Inflammatory macrophage (primary cell): ENCODE measurements at regions not wholly inside any gene's neighbourhood (a gene's known extent, or its start where the extent isn't known, plus 50 kb on each side); places are given as distances from the start of the nearest gene placed in this dataset.
"Not testable (repeated sequence)": the region's sequence is repeated elsewhere in the genome, so short reads cannot be mapped to it uniquely, and the experiment has no call there.

Experiments
- DNase-seq, 2 donors: peaks; one replicate each; pipeline ENCODE4 v3.0.0-alpha.2; 2020 to 2022

DNA sequence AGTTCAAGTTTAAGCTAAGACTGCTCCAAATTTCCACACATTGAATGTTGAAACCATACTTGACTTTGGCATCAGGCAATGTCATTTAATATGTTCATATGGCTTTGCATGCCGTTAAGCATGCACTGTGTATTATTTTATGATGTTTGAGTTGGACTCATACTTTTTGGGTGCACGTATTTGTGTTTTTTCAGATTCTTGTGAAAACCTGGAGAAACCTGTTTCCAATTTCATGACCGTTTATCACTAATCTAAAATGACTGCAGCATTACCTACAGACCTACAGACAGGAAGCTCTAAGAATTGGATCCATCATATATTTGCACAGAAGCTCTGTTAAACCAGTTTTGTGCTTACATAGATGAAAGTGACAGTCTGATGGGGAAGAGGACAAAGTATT is 1093.0 kb upstream of the INTU start:
- DNase-seq = no peak

DNA sequence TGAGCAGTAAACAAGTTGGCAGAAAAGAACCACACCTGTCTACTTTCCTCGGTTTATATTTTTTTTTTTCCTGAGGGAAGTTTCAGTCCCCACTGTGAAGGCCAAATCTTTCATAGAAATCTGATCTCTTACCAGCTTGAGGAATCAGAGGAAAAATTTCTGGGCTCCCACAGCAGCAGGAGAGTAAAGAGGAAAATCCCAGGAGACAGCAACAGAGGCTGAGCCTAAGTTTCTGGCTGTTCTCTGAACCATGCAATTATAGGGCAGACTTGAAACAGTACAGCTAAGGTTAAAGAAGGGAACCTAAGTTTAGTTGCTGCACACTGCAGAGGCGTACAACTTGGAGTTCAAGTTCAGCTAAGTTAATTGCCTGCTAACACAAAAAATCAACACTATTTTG is 1090.9 kb upstream of the INTU start:
- DNase-seq = no peak

DNA sequence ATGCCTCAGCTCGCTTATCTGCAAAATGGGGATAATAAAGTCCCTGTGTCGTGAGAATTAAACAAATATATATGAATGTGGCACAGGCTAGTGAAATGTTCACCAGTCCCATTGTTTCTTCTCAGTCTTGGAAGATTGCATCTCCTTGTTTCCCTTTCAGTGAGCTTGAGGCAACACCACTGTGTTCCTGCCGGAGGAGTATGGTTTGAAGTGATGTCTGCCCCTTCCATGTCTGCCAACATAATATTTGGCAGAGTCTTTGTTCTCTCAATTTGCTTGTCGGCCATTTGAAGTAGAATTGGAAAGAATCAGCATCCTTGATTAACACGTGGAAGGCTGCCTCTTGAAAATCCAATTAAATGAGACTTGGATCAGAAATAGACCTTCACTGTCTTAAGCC is 1088.5 kb upstream of the INTU start:
- DNase-seq = no peak

DNA sequence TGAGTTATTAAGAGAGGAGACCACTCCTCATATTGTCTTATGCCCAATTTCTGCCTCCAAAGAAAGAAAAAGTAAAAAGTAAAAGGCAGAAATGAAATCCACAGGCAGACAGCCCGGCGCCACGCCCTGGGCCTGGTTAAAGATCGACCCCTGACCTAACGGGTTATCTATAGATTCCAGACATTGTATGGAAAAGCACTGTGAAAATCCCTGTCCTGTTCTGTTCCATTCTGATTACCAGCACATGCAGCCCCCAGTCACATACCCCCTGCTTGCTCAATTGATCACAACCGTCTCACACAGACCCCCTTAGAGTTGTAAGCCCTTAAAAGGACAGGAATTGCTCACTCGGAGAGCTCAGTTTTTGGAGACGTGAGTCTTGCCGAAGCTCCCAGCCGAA is 1086.6 kb upstream of the INTU start:
- DNase-seq = not testable (repeated sequence)

DNA sequence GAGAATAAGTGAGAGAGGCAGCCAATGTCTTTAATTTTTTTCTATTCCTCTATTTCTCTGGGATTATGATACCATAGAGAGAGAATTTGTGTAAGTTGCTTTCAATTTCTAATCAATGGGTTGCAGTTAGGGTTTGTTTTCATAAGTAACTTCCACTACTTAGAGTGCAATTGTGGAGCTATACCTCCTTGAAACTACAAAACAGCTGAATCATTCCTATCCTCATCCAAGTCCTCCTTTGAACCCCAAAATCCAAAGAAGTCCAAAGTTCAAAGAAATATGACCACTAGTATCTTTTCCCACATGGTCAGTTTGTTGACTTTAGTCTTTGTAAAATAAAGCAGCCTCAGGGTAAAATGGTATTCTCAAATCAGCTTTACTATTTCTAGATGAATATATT is 1085.4 kb upstream of the INTU start:
- no peak for DNase-seq

DNA sequence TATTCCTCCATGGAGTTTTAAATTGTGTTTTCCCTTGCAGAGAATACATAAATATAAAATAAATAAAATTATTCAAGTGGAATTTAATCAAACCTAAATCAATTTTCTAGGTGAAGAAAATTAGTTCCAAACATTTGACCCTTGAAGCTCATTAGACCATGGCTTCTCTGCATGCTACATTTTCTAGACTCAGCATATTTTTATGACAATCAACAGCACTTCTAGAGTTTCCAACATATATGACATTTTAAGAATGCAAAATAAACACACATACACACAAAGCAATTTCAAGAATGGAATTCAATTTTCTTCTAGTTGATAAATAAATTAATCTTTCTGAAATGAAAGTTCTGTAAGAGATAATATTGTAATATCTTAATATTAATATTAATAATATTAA is 1083.9 kb upstream of the INTU start:
- DNase-seq = no peak

DNA sequence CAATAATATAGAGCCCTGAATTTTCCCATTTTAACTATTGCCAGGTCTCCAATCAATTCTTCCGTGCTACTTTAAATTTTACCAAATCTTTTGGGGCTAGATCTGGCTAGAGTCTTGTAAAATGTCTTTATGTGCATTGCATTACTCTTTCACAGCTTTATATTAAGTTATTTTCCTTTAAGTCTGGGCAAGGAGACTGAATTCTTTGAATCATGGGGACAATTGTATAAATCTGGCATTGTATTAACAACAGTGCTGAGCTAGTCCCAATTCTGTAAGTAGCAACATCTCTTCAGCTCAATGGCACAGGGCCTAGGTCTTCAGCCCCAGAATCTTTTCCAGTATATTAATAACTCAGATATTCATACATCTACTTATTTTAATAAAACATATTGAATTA is 1080.4 kb upstream of the INTU start:
- no peak for DNase-seq

DNA sequence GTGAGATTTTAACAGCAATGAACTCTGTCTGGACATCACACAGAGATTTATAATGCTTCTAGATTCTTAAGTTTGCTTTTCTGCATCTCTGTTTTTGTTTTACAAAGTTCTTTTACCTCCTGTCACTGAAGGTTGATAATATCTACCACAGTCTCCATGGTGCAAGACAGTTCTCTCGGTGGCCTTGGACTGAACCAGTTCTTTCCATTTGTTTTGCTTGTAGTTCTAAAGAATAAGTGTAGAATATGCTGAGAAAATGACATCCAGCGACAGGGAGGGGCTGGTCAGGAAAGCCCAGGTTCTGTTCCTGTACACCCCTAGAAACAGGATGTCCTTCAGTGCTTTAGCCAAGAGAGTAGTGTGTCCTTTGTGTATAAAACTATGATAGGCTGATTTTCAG is 1079.5 kb upstream of the INTU start:
- DNase-seq = no peak

DNA sequence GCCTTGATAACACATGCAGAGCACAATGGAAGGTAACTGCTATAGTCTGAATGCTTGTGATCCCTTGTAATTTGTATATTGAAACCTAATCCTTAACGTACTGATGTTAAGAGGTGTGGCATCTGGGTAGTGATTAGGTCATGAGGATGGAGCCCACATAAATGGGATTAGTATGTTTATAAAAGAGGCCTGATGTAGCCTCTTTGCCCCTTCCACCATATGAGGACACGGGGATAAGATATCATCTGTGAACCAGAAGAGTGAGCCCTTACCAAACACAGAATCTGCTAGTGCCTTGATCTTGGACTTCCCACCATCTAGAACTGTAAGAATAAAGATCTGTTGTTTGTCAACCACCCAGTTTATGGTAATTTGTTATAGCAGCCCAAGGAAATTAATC is 1074.2 kb upstream of the INTU start:
- DNase-seq = no peak

DNA sequence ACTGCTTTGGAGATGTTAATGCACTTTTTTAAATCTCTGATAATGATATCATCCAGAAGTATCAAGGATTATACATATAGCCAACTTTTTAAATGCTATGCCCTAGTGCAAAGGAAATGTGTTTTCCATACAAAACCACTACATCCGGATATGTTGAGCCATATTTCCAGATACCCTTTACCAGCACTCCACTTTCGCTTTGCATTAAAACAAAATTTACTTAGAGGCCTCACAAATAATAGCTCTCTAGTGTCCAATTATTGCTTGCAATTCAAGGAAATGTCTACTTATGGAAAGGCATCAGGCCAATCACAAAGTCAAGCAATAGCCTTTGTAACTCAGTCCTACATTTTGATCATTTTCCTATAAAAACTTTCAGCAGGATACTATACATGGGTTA is 1072.8 kb upstream of the INTU start:
- DNase-seq = no peak

DNA sequence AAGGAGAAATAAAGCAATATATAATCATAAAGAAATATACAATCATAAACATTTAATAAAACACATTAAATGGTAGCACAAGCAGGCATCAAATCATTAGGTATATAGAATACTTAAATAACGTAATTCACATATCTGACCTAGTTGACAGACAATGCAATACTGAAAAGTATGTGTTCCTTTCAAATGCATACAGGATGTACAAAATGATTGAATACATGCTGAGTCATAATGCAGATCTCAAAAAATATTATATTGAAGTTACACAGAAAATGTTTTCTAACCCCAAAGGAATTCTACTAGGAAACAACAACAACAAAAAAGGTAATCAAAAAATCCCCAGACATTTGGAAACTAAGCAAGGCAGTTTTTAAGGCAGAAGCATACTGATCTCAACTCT is 1072.0 kb upstream of the INTU start:
- DNase-seq = no peak

DNA sequence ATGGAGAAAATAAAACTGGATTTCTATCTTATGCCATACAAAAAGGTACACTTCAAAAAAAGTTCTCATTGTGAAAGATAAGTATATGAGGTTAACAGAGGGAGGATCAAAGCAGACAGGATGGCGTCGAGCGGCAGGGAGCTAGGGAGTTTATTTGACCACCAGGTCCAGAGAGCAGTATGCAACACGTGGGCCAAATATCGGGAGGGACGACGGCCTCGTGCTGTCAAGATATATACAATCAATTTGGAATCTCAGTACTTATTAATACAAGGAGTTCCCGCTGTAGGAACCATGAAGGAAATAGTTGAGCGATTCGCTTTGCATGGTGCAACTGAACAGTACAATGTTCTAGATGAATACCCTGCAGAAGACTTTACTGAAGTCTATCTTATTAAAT is 1069.4 kb upstream of the INTU start:
- no peak for DNase-seq

DNA sequence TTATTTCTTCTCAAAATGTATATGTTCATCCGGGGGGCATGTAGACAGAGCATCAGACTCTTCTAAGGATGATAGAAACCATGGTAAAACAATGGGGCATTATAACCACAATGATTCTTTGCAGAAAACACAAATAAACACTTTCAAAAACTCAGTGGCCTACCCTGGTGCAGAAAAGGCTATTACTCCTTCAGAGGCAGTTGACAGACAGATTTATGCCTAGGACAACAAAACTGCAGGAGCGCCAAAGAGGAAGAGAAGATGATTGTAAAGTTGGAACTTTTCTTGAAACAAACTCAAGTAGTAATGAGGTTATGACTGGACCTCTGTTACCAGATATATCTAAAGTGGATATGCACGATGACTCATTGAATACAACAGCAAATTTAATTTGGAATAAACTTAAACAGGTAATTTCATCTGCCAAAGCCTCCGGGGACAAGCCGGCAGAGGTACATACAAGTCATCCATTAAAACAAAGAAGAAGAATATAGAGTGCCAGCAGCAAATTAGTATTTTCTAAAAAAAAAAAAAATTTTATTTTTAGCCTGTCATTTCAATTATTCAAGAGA is 1068.4 kb upstream of the INTU start:
- DNase-seq = no peak

DNA sequence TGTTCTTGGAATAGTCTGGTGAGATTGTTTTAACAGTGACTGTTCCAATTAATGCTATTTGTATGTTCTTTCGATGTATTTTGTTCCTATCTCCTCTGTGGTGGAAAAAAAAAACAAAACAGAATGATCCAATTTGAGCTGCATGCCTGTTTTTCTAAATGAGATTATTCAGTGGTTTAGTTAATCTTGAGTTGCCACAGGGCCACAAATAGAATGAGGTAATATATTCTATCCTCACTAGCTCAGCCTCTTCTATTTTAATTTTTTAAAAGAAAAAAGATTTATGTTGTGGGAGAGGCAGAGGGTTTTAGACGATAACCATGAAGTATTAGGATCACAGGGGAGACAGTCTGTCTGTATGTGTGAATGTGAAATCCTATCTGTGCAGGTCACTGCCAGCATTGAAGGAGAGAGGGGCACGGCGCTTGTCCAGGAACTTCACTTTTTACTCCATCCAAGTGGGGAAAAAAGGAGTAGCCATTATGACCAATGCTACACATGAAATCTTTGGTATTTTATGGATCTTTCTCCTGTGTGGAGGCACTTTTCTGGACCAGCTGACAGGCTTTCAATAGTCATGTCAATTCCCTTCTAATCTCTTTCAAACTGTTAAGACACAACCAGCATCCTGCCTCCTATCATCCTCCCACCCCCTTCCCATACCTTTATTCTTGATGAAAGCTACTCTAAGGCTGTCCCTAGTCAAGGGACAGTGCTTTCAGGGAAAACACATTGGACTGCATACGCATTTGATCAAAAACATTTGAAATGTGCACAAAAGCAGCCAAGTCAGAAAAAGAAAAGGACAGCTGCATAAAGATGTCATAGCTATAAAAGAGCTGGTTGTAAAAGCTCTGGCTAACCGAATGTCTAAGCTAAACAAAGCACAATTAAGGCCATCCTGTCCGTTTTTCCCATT is 1063.8 kb upstream of the INTU start:
- no peak for DNase-seq

DNA sequence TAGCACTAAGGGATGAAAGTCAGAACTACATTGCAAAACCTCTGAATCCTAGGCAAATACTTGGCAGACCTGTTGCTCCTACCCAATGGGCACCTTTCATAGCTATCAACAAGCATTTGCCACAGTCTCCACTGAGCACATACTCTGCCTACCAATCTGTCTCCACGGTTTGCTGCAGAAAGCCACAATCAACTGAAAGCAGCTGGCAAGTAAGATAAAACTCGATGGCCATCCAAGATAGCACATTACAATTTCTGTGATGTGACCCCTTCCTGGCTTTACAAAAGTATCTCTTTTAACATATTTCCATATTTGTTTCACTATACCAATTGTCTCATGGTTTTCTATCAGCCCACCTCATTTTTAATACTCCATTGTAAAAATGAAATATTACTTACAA is 1060.5 kb upstream of the INTU start:
- DNase-seq = no peak

DNA sequence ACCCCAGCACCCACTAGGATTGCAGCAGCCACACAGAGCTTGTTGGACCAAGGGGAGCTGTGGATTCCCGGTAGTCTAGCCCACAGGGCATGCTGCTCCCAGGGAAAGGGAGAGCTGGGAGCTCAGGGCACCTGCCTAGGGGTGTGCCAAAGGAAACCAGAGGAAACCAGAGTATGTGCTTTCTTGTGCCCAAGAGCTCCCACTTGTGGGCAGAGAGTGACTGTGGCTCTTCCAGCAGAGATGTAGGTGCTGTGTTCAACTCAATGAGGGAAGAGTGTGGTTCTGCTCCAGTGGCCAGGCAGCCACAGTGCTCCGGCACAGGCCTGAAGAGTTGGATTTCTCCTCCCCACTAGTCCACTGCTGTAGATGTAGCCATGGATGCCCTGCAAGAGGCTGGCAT is 1050.0 kb upstream of the INTU start:
- DNase-seq = no peak

DNA sequence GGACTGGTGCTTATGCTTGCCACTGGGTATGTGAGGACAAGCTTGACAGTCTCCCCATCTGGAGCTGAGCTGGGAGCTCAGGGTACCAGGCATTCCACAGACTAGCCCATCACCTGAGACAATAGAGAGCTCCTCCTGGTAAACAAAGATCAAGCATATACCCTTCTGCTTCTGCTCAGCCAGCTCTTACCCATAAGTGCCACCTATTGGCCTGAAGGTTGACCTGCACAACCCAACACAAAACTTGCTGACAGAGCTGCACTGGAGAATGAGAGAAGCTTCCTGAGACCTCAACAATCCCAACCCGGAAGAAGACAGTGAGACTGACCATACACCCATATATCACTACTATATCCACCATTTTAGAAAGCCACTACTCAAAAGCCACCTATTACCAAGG is 1049.2 kb upstream of the INTU start:
- no peak for DNase-seq

DNA sequence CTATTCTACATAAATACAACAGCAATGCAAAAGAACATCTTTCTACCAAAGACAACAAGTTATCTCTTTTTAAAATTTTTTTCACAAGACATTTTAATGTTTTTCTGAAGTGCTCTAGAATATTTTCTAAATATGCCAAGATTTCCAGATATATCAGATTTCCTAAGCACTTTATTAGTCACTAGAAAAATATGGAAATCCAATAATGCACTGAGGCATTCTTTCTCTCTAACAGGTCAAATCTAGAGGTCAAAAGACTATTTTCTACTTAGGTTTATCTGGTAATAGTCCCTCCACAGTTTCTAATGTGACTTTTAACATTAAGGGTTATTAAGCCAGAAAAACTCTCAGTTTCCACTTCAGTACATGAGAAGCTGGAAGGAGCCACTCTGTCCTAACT is 1041.2 kb upstream of the INTU start:
- DNase-seq = no peak

DNA sequence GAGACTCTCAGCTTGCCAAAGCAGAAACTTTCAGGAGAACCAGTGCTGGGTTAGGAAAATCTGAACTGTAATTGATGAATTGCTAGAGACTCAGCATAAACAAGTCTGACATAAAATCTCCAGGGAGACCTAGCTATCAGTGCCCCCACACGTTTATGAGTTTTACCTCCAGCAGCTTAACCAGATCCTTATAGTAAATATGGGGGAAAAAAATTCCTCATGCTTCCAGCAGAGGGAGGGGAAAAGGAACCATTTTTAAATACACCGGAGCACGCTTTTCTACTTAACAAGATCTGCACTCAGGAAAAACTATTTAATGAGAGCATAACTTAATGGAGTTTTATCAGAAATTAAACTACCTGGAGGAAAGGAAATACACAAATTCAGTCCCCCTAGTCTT is 1040.7 kb upstream of the INTU start:
- no peak for DNase-seq

DNA sequence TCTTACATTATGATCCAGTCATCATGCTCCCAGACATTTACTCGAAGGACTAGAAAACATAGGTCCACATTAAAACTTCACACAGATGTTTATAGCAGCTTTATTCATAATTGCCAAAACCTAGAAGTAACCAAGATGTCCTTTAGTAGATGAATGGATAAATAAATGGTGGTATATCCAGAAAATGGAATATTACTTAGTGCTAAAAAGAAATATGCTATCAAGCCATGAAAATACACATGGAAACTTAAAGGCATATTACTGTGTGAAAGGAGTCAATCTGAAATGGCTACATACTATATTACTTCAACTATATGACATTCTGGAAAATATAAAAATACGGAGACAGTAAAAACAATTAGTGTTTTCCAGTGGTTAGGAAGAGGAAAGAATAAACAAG is 1039.1 kb upstream of the INTU start:
- DNase-seq = no peak

DNA sequence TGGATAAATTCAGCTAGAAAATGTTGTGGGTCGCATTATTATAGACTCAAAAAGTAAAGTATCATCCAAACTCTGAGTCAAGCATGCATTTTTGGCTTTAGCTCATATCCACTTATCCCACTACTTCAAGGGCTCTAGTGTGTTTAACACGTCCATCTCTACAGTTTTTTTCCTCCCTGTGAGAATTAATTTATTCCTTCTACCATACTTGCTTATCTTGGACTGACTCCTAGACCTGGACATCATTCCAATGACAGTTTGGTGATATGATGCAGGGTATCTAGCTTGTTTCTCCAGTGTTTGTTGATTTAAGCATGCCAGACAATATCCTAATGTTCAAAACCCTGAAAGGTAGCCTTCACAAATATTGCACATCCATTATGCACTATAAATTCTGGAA is 1037.1 kb upstream of the INTU start:
- DNase-seq = no peak

DNA sequence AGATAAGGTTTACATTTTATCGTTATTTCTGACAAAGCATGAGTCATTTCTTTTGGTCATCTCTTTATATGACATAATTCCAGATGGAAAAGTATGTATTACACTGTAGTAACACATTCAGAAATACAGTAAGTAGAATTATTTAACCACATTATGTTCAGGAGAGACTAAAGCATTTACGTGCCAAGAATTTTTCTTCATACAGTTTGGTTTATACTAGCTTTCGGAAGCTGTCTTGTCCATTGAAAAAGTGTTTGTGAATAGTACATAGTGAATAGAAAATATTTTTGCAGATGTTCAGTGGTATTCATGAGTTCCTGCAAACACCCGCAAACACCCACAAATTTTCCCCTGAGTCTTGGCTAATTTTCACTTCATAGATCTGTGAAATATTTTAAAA is 1033.0 kb upstream of the INTU start:
- no peak for DNase-seq

DNA sequence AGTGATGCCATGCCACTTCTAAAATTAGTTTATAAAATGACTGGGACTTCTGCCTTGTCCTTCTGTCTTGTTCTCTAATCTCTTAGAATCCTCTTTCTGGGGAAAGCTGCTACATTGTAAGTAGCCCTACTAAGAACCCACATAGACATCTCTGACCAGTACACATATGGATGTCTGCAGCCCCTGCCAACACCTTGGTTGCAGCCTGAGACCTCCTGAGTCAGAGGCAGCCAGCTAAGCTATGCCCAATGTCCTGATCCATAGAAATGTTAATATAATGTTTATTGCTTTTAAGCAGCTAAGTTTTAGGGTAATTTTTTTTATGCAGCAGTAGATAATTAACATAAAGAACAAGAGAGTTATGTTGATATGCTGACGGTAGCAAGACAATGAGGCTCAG is 1029.5 kb upstream of the INTU start:
- no peak for DNase-seq

DNA sequence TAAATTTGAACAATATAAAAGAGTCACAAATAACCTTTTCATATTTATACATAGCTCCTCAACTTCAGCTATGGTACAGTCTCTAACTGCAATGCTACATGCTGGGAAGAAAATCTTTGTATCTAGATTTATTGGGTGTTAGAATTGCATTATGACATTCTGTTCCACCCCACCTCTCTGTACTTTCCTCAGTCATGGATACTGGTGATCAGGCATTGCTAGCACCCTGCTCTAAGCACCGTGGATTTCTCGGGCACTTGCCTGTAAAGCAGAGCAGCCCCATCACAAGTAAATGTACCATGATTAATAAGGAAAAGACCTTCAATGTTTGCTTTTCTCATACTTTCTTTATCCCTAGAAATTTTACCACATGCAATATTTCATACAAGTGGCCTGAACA is 1028.9 kb upstream of the INTU start:
- no peak for DNase-seq
